ENCODE measurements at regions not wholly inside any gene's neighbourhood (a gene's known extent, or its start where the extent isn't known, plus 50 kb on each side); places are given as distances from the start of the nearest gene placed in this dataset.
"Not testable (repeated sequence)": the region's sequence is repeated elsewhere in the genome, so short reads cannot be mapped to it uniquely, and the experiment has no call there.

DNA sequence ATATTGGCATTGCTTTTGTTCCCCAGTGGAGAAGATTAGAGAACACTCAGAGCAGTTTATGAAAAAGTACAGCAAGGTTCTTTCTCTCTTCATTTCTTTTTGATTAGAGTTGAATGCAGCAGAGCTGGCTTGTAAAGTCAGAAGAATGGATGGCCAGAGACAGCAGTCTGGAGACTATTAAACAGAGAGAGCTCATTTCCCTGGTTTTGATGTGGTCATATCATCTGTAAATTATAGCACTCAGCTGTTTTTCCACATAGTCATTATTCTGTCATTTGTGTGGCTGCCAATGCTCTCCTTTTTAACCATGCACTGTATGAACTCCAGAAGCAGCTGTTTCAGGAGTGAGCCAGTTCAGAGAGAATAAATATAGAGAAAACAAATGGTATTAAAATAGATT lies 177.4 kb upstream of the CRBN start:
- Histone ChIP-seq H3K9me3 (no peaks in the 10 kb centered on the region), H3K27me3 (no peaks in the 10 kb centered on the region), H3K36me3 (no peaks in the 10 kb centered on the region), H3K4me1 (peaks cover 0 to 13% (median 2%) of the 10 kb centered on the region in 4 donors), H3K4me3 (no peak overlapping the region), H3K27ac (no peak overlapping the region)
- intact Hi-C loops (cut with DNase I), result no loop called here
- TF ChIP-seq POLR2AphosphoS5 (IDR thresholded peaks at IDR 0.05), result peak in 2 of 4 donors; percentile 35 to 38
- no peak for TF ChIP-seq EP300 (IDR thresholded peaks at IDR 0.05)
- no peak for DNase-seq

DNA sequence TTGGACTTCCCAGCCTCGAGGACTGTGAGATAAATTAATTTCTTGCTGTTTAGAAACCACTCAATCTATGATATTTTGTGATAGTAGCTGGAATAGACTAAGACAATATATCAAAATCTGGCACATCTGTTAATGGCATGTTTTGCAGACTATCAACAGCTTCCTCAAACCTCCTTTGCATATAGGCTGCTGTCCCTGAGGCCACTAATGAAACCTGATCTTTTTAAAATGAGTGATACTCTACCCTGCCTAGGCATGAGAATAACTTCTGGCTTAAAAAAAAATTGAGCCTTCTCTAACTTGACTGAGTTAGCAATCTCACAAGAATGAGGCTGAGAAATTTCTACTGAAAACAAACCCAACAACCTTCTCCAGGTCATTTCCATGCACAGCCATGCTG lies 176.0 kb upstream of the CRBN start:
- Histone ChIP-seq H3K4me1 (peaks cover 0 to 13% (median 2%) of the 10 kb centered on the region in 4 donors), H3K27ac (no peak overlapping the region), H3K27me3 (no peaks in the 10 kb centered on the region), H3K4me3 (no peak overlapping the region), H3K36me3 (no peaks in the 10 kb centered on the region), H3K9me3 (no peaks in the 10 kb centered on the region)
- no peak for DNase-seq
- 15 to 56% methylated on average over 1 of the region's 1 CpG for WGBS, 2 donors
- TF ChIP-seq POLR2AphosphoS5 (IDR thresholded peaks at IDR 0.05) (no peak), POLR2A (IDR thresholded peaks at IDR 0.05) (no peak), EP300 (IDR thresholded peaks at IDR 0.05) (no peak)
- TF ChIP-seq, protein P1, sequence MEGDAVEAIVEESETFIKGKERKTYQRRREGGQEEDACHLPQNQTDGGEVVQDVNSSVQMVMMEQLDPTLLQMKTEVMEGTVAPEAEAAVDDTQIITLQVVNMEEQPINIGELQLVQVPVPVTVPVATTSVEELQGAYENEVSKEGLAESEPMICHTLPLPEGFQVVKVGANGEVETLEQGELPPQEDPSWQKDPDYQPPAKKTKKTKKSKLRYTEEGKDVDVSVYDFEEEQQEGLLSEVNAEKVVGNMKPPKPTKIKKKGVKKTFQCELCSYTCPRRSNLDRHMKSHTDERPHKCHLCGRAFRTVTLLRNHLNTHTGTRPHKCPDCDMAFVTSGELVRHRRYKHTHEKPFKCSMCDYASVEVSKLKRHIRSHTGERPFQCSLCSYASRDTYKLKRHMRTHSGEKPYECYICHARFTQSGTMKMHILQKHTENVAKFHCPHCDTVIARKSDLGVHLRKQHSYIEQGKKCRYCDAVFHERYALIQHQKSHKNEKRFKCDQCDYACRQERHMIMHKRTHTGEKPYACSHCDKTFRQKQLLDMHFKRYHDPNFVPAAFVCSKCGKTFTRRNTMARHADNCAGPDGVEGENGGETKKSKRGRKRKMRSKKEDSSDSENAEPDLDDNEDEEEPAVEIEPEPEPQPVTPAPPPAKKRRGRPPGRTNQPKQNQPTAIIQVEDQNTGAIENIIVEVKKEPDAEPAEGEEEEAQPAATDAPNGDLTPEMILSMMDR (IDR thresholded peaks at IDR 0.05), result no peak
- intact Hi-C loops (cut with DNase I), result no loop called here

DNA sequence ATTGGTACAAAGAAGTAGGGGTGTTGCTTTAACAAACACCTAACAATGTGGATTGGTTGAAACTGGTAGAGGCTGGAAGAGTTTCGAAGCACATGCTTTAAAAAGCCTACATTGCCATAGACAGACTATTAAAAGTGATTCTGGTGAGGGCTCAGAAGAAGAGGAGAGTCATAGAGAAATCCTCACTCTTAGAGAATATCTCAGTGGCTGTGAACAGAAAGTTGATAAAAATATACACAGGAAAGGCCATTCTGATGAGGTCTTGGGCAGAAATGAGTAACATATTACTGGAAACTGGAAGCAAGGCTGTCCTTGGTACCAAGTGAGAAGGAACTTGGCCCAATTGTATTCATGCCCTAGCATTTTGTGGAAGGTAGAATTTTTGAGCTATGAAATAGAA lies 173.7 kb upstream of the CRBN start:
- TF ChIP-seq, protein P1 (IDR thresholded peaks at IDR 0.05), result no peak
- no peak for TF ChIP-seq POLR2A (IDR thresholded peaks at IDR 0.05)
- TF ChIP-seq POLR2AphosphoS5 (IDR thresholded peaks at IDR 0.05), result no peak
- TF ChIP-seq EP300 (IDR thresholded peaks at IDR 0.05), result no peak
- intact Hi-C loops (cut with DNase I), result no loop called here
- no peaks in the 10 kb centered on the region for H3K36me3 ChIP-seq
- 66 to 68% methylated on average over 1 of the region's 1 CpG for WGBS, 2 donors
- DNase-seq, result no peak
- no peaks in the 10 kb centered on the region for H3K27me3 ChIP-seq
- peaks cover 0 to 13% (median 2%) of the 10 kb centered on the region in 4 donors for H3K4me1 ChIP-seq
- no peak overlapping the region for H3K27ac ChIP-seq
- no peak overlapping the region for H3K4me3 ChIP-seq
- no peaks in the 10 kb centered on the region for H3K9me3 ChIP-seq

DNA sequence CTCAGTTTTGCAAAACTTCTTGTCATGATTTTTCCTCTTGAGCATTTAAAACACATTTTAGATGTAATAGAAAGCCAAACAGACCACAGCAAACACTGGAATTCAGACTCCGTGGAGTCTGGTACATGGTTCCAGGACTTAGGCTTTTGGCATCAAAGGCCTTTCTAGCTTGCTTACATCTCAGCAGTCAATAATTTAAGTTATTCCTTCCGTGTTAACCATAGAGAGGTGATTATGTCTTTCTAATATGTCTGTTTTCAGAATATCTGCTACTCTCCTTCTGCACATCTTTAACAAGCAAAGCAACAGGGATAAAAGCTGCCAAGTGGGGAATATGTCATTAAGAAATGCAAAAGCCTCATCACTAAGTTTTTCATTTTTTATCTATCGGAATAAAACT lies 171.7 kb upstream of the CRBN start:
- H3K27me3 ChIP-seq, result no peaks in the 10 kb centered on the region
- intact Hi-C loops (cut with DNase I), result no loop called here
- H3K27ac ChIP-seq, result no peak overlapping the region
- H3K4me3 ChIP-seq, result no peak overlapping the region
- H3K36me3 ChIP-seq, result no peaks in the 10 kb centered on the region
- H3K9me3 ChIP-seq, result no peaks in the 10 kb centered on the region
- no peak for TF ChIP-seq POLR2A (IDR thresholded peaks at IDR 0.05)
- TF ChIP-seq, protein P1 (IDR thresholded peaks at IDR 0.05), result no peak
- TF ChIP-seq POLR2AphosphoS5 (IDR thresholded peaks at IDR 0.05), result no peak
- TF ChIP-seq EP300 (IDR thresholded peaks at IDR 0.05), result no peak
- no peak for DNase-seq
- H3K4me1 ChIP-seq, result peaks cover 0 to 3% (median 0%) of the 10 kb centered on the region in 4 donors
- WGBS, 2 donors, result 81 to 87% methylated on average over 3 of the region's 3 CpGs

DNA sequence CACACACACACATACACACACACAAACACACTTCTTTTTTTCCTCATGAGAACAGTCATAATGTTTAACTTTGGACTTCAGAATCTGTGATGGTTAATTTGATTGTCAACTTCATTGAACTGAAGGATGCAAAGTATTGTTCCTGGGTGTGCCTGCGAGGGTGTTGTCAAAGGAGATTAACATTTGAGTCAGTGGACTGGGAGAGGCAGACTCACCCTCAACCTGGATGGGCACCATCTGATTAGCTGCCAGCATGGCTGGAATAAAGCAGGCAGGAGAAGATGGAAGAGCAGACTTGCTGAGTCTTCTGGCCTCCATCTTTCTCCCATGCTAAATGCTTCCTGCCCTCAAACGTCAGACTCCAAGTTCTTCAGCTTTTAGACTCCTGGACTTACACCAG lies 167.6 kb upstream of the CRBN start:
- 59 to 80% methylated on average over 2 of the region's 2 CpGs for WGBS, 2 donors
- H3K36me3 ChIP-seq; H3K27ac ChIP-seq; H3K9me3 ChIP-seq; intact Hi-C loops (cut with DNase I); DNase-seq; H3K4me3 ChIP-seq; H3K4me1 ChIP-seq; H3K27me3 ChIP-seq: not testable (repeated sequence)

DNA sequence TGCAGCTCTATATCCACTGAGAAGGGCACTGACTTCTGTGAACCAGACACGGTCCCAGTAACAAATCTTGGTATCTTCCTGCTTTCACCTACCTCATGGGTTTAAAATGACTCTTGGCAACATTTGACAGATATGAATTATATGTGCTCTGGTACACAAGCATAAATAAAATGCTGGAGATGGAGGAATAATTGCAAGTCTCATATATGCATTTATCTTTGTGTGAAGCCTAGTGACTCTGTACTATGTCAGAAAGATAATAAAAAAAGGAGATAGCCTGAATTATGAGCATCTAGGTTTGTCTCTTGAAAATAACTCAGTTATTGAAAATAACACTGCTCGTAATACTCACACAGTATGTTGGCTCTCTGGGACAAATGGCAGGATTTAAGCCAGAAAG lies 167.1 kb upstream of the CRBN start:
- TF ChIP-seq EP300 (IDR thresholded peaks at IDR 0.05) (no peak), POLR2A (IDR thresholded peaks at IDR 0.05) (no peak), POLR2AphosphoS5 (IDR thresholded peaks at IDR 0.05) (no peak)
- TF ChIP-seq, protein P1 (IDR thresholded peaks at IDR 0.05), result no peak
- H3K9me3 ChIP-seq, result no peaks in the 10 kb centered on the region
- no peaks in the 10 kb centered on the region for H3K27me3 ChIP-seq
- whole genome bisulfite sequencing, 2 donors, result 60 to 68% methylated on average over 2 of the region's 2 CpGs
- H3K36me3 ChIP-seq, result no peaks in the 10 kb centered on the region
- H3K27ac ChIP-seq, result no peak overlapping the region
- intact Hi-C loops (cut with DNase I), result no loop called here
- no peaks in the 10 kb centered on the region for H3K4me1 ChIP-seq
- H3K4me3 ChIP-seq, result no peak overlapping the region
- no peak for DNase-seq
